Left forelimb (tissue), 1 donor: ENCODE measurements at regions not wholly inside any gene's neighbourhood (a gene's known extent, or its start where the extent isn't known, plus 50 kb on each side); places are given as distances from the start of the nearest gene placed in this dataset.
"Not testable (repeated sequence)": the region's sequence is repeated elsewhere in the genome, so short reads cannot be mapped to it uniquely, and the experiment has no call there.

ENCODE experiments used
- DNase-seq: peaks from one replicate; pipeline ENCODE4 v3.0.0-alpha.2; 2018; ENCODE audit warnings: low spot score

DNA sequence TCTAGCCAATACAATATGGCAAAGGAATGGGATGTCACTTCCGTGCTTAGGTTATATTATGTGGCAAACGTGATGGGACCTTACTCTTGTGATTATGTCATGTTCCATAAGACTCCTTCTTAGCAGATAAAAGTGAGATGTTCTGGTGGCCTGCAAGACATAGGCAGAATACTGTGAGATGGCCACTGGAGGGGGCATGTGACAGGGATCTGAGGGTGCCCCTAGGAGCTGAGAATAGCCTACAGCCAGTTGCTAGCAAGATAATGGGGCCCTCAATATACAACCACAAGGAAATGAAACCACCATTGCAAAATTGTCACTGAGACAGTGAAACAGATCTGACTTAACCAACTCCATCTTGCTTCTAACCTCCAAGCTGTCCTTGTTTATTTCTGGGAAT, 151.4 kb upstream of the SSTR1 start:
- DNase-seq, result no peak

DNA sequence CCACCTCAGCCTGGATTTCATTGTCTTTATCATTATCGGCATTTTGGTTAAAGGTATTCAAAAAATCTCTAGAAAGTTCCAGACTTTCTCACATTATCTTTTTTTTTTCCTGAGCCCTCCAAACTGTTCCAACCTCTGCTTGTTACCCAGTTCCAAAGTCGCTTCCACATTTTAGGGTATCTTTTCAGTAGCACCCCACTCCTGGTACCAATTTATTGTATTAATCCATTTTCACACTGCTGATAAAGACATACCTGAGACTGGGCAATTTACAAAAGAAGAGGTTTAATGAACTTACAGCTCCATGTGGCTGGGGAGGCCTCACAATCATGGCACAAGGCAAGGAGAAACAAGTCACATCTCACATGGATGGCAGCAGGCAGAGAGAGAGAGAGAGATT, 145.5 kb upstream of the SSTR1 start:
- not testable (repeated sequence) for DNase-seq

DNA sequence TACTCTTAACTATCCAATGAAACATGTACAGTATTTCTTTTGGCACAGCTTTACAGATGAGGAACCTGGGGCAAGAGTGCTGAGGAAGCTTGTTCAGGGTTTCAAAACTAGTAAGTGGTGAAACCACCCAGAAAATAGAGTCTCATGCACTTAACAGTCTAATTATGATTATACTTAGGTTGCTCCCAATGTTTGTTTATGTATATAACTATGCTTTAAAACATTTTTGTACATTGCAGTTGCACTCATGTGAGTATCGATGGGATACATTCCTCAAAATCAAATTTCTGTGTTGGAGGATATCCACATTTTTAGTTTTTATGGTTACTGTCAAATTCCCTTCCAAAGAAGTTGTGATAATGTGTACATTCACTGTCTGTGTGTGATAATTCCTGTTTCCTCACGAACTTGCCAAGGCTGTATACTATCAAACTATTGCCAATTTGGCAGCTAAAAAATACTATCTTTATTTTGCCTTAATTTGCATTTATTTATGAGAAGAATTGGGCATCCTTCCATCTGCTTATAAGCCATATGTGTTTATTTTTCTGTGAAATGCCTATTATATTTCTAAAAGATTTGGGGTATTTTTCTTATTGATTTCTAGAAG, 143.9 kb upstream of the SSTR1 start:
- DNase-seq, result no peak

DNA sequence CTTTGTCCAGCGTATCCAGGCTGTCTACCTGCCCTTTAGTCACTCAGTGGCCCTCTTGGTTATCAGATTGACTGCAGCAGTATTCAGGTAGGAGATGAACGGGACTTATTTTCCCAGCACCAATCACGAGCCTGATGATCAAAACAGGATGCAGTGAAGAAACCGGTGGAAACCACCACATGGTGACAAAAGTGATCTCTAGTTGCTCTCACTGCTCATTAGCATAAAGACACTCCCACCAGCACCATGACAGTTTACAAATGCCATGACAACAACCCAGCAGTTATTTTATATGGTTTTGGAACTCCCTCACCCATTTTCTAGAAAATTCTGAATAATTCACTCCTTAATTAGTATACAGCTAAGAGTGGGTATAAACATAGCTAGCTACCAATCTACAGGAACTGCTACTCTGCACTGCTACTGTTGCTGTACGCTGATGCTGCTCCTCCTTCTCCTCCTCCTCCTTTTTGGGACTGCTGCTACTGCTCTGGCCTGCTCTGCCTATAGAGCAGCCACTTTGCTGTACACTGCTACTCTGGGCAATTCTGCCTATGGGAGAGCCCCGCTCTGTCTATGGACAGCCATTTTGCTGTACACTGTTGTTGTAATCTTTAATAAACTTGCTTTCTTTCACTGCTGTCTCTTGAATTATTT, 142.5 kb upstream of the SSTR1 start:
- DNase-seq, result no peak

DNA sequence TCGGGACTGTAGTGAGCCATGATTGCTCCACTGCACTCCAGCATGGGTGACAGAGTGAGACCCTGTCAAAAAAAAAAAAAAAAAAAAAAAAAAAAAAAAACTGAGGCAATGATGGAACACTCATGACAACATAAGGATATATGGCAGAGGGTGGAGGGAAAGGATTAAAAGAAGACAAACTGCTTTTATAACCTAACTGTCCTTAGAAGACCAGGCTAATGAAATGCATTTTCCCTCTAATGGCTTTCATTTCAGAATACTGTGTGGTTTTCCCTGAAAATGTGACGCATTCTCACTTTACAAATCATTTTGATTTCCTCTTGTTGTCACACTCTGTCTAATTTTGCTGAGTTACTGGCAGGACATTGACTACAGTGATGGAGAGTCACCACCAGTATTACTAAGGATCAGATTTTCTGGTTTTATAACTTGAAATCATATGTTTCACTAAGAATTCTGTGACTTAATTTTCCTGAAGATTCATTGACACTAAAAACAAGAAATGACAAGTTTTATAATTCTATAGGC, 137.6 kb upstream of the SSTR1 start:
- no peak for DNase-seq

DNA sequence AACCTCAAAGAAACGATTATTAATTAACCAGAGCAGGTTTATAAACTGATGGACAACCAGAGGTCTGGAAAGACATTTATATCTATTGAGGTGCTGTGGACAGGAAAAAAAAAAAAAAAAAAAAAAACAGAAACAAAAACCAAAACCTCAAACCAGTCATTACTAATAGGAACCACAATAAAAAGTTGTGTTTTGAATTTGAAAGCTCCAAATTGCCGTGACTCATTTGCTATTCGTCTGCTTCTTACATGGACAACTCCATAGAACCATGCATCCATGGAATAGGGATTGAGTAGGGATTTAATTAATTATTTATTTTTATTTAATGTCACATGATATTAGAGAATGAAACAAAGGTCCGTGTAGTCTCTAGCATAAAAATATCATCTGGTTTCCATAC, 134.1 kb upstream of the SSTR1 start:
- DNase-seq, result no peak

DNA sequence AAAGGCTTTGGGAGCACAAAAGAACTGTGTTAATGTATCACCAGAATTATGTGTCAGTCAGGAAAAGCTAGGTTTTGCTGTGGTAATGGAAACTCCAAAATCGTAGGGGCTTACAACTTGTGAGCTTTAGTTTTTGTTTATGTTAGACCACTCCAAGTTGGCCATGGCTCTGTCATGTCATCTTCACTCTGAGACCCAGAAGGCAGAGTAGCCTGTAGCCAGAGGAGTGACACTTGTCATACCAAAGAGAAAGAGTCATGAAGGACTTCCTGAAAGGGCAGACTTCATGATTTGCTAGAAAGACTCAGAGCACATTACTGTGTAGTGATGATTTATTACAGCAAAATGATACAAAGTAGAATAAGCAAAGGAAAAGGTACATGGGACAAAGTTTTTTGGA, 133.6 kb upstream of the SSTR1 start:
- DNase-seq, result no peak

DNA sequence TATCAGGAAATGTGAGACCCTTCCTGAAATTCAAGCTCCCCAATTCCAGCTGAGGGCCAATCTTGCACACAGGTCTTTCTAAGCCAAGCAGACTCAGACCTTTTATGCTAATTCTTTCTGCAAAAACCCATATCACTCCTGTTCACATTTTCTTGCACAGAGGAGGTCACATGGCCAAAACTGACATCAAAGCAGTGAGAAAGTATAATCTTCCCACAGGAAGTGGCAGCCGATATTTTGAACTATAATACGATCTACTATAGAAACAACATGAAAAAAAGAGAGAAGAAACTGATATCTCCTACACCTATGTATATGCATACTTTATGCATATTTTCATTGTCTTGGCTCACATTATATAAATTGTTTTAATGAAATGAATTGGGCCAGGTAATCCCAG, 132.9 kb upstream of the SSTR1 start:
- no peak for DNase-seq

DNA sequence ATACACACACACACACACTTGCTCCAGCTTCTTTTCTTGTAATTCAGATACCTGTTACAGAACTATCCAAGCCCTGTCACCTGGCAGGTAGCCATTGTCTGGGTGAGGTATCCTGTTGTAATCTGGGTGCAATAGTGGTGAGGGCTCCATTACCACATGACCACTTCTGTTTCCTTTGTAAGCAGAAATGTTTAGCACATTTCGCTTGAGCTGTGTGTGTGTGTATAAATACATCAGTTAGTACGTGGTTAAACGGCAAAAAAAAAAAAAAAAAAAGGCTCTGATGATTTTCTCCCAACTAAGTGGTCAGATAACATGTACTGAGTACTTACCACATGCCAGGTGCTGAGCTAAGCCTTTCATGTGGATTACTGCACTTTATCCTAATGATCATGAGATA, 129.3 kb upstream of the SSTR1 start:
- no peak for DNase-seq

DNA sequence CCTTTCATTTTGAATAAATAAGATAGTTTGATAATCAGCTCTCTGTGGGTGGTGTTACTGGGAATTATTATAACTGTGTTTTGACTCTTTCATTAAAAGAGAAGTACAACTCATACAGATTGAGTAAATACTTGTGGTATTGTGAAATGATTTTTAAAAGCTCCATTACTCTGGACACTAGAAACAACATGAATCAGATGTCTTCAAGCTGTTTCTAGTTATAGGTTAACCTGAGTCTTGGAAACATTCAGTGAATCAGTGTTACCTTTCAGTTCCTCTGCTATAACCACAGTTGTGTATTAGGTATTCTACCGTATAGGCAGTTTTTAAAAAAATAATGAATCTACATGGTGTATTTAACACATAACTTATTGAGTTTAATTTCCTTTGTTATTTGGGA, 128.4 kb upstream of the SSTR1 start:
- no peak for DNase-seq

DNA sequence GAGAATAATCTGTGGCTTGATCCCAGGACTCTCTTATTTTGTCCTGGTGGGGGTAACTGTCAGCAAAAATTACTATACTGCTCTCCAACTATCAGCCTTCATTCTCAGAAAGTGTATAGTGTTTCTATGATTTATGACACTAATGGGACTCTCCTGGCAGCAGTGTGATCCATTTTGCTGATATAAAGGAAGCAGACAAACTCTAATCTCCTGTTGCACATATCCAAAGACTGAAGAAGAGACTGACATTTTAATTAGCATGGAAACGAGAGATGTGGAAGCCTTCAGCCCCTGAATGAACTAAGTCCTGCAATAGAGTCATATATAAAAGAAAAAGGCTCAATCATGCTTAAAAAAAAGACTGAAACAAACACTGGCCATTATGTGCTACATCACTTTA, 127.8 kb upstream of the SSTR1 start:
- no peak for DNase-seq

DNA sequence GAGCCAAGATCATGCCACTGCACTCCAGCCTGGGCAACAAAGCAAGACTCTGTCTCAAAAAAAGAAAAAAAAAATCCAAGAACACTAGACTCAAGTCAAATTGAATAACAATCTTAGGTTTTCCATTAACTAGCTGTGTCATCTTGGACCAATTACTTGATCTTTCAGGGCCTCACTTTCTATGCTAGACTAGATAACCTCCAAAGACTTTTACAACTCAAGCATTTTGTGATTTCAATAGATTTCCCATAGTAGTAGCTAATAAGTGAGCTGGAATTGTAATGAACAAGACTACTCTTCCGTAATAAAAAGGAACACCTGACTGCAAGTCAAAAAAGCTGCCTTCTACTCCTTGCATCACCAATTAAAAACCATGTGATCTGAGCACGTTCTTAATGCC, 127.0 kb upstream of the SSTR1 start:
- no peak for DNase-seq

DNA sequence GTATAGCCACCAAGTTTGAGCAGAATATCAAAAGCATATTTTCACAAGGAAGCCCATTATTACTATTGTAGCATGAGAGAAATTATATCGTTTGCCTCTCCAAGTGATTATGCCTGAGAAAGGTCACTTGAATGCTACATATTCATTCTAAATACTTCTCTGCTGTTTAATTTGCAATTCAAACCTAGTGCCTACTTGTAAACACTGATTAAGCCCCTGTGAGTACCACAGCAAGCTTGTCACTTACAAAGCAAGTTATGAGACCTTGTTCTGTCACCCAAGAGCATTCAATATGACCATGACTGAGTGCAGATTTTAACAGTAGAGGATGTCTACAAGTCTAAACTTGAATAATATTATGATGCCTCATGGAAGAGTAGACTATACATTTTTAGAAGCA, 124.7 kb upstream of the SSTR1 start:
- DNase-seq, result no peak

DNA sequence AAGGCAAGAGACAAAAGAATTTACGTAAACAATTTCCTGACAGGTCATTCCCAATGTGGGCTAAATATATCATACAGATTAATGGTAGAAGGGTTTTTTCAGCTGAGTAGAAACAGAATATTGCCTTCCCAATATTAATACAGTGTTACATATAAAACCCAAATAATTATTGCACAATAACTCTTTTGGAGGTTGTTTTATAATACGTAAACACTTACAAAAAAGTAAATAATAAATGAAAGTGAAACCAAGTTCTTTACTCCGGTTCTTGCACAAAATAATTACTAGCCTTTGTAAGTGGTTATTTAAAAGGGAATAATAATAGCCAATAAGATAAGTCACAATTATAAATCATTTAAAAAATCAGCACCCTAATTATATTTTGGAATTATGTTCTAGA, 118.6 kb upstream of the SSTR1 start:
- no peak for DNase-seq

DNA sequence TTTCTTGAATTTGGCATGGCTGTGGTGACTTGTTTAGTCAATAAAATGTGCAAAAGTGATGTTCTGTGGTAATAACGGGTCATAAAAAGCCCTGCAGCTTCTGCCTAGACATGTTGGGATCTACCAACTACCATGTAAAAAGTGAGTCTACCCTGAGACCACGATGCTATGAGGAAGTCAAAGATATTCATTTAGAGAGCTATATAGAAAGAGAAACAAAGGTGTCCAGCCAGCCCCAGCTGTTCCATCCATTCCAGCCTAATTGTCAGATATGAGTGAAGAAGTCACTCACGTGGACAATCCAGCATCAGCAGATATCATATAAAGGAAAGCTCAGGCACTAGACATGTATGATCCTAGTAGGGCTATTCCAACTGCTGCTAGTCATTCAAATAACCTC, 117.2 kb upstream of the SSTR1 start:
- no peak for DNase-seq

DNA sequence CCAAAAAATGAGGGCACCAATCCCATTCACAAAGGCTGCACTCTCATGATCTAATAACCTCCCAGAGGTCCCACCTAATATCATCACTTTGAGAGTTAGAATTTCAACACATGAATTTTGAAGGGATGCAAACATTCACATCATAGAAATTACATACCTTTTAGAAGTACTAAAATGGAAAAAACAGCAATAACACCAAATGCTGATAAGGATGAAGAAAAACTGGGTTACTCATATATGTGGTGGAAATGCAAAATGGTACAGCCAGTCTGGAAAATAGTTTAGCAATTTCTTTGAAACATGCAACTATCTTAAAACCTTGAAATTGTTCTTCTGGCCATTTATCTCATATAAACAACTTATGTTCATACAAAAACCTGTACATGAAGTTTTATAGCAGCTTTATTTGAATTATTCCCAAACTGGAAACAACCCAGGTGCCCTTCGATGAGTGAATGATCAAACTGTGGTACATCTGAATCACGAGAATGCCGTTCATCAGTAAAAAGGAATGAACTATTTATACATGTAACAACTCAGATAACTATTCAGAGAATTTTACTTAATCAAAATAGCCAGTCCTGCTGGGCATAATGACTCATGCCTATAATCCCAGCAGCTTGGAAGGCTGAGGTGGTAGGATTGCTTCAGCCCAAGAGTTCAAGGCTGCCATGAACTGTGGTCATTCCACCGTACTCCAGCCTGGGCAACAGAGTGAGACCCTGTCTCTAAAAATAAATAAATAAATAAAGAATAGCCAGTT, 109.4 kb upstream of the SSTR1 start:
- DNase-seq, result no peak

DNA sequence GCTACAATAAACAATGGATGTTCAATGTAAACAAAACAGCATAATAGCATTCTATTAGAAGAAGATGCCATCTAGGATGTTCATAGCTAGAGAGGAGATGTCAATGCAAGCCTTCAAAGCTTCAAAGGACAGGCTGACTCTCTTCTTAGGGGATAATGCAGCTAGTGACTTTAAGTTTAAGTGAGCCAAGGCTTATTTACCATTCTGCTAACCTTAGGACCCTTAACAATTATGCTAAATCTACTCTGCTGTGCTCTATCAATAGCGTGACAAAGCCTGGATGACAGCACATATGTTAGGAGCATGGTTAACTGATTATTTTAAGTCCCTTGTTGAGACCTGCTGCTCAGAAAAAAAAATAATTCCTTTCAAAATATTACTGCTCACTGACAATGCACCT, 106.0 kb upstream of the SSTR1 start:
- DNase-seq, result no peak

DNA sequence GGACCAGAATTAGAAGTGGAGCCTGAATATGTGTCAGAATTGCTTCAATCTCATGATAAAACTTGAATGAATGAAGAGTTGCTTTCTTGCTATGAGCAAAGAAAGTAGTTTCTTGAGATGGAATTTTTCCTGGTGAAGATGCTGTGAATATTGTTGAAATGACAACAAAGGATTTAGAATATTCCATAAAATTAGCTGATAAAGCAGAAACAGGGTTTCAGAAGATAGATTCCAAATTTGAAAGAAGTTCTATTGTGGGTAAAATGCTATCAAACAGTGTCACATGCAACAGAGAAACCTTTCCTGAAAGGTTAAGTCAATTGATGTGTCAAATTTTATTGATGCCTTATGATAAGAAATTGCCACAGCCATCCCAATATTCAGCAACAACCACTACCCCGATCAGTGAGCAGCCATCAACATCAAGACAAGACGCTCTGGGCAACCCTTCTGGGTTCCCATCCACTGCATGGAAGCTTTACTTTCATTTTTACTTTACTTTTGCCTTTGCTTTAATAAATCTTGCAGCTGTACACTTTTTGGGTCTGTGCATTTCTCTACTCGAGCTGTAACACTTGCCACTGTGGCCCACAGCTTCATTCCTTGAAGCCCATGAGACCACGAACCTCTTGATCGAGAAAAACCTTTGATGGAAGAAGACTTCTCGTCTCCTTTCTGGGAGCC, 104.0 kb upstream of the SSTR1 start:
- DNase-seq, result no peak

DNA sequence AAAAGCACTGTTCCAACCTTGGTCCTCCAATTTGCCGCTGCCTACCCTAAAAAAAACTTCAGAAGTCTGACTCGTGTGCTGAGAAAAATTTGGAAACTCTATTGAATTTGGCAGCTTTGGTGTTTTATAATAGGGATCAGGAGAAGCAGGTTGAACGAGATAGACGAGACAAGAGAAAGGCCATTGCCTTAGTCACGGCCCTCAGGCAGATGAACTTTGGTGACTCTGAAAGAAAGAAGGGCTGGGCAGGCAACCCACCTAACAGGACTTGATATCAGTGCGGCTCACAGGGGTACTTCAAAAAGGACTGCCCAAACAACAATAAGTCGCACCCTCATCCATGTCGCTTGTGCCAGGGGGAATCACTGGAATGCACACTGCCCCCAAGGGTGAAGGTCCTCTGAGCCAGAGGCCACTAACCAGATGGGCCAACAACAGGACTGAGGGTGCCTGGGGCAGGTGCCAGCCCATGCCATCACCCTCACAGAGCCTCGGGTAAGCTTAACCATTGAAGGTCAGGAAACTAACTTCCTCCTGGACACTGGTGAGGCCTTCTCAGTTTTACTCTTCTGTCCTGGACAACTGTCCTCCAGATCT, 102.5 kb upstream of the SSTR1 start:
- DNase-seq, result no peak

DNA sequence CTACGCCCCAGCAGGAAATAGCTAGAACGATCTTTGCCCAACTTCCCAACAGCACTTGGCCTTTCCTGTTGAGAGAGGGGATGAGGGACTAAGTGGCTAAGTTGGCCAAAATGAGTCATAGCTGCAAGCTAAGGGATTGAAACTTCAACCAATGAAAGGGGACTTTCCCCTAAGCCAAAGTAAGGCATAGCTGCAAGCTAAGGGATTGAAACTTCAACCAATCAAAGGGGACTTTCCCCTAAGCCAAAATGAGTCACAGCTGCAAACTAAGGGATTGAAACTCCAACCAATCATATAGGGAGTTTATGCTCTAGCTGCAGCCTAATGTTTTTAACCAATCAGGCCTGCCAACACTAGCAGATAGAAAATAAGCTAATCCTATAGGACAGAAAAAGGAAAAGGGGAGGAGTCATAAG, 100.5 kb upstream of the SSTR1 start:
- no peak for DNase-seq

DNA sequence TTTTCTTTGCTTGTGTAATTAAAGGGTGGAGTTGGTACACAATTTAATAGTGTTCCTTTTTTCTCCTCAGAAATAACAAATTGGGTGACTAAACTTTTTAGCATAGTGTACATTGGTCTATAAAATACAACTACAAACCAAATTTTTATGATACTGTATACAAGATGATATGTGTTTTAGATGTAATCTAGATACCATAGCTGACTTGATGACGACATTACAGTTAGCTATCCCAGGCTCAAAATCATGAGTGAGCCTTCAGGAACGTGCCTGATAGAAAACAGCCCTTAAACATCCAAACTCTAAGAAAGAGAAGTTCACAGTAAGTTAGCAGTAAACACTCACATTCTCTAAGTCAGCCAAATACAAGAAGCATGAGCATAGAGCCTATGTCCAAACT, 99.0 kb upstream of the SSTR1 start:
- no peak for DNase-seq

DNA sequence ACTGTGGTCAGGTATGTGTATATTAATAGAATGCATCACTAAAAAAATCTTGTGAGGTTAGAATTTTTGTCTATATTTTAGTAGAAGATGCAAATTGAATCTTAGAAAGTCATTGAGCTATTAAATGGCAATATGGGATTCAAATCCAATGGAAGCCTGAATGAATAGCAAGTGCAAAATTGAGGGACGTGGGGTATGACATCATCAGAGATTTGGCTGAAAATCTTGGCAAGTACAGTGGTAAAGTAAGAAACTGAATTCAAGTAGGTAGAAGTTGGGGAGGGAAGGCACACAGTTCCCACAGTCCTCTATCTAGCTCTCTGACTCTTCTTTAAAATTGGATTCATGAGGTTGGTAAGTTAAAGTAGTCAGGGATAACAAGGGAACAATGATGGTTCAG, 97.4 kb upstream of the SSTR1 start:
- no peak for DNase-seq
